H9 (cell line): ENCODE measurements at regions not wholly inside any gene's neighbourhood (a gene's known extent, or its start where the extent isn't known, plus 50 kb on each side); places are given as distances from the start of the nearest gene placed in this dataset.

ENCODE experiments used
- DNase-seq: peaks from one replicate; pipeline ENCODE4 v3.0.0-alpha.2; 2017
- H2AFZ ChIP-seq: one replicate; pipeline ENCODE4 v1.6.1; 2013; ENCODE audit warnings: mild to moderate bottlenecking, low read length, control low read depth, moderate library complexity
- H2AK5ac ChIP-seq: 2 replicates; pipeline ENCODE4 v1.6.1; 2013; ENCODE audit warnings: low read length, control low read depth, mixed read lengths; ENCODE audit not compliant: insufficient read length
- H2BK120ac ChIP-seq: one replicate; pipeline ENCODE4 v1.6.1; 2013; ENCODE audit warnings: low read depth, mild to moderate bottlenecking, low read length, control low read depth, inconsistent platforms; ENCODE audit not compliant: poor library complexity, severe bottlenecking
- H2BK12ac ChIP-seq: 2 replicates; pipeline ENCODE4 v1.6.1; 2013; ENCODE audit warnings: low read length, control low read depth, mixed read lengths, low read depth; ENCODE audit not compliant: insufficient read length
- H2BK15ac ChIP-seq: 2 replicates; pipeline ENCODE4 v1.6.1; 2013; ENCODE audit warnings: low read depth, low read length, control low read depth
- H2BK20ac ChIP-seq: one replicate; pipeline ENCODE4 v1.6.1; 2013; ENCODE audit warnings: low read depth, mild to moderate bottlenecking, low read length, control low read depth, inconsistent platforms; ENCODE audit not compliant: poor library complexity, severe bottlenecking
- H2BK5ac ChIP-seq: 2 replicates; pipeline ENCODE4 v1.6.1; 2013; ENCODE audit warnings: low read length, control low read depth, mixed read lengths; ENCODE audit not compliant: insufficient read length
- H3K14ac ChIP-seq: 2 replicates; pipeline ENCODE4 v1.6.1; 2013; ENCODE audit warnings: low read length, control low read depth; ENCODE audit not compliant: insufficient read depth
- H3K18ac ChIP-seq: 2 replicates; pipeline ENCODE4 v1.6.1; 2013; ENCODE audit warnings: low read depth, mild to moderate bottlenecking, mixed read lengths, low read length, control low read depth; ENCODE audit not compliant: insufficient read length
- H3K23ac ChIP-seq: 2 replicates; pipeline ENCODE4 v1.6.1; 2013; ENCODE audit warnings: low read length, control low read depth, mixed read lengths, low read depth; ENCODE audit not compliant: insufficient read length
- H3K23me2 ChIP-seq: 2 replicates; pipeline ENCODE4 v1.6.1; 2013; ENCODE audit warnings: low read depth, mild to moderate bottlenecking, mixed read lengths, low read length, control low read depth; ENCODE audit not compliant: insufficient read length, poor library complexity, severe bottlenecking
- H3K27ac ChIP-seq: 2 replicates; pipeline ENCODE4 v1.5.1; 2013; ENCODE audit warnings: low read length, control low read depth, mixed read lengths, low read depth; ENCODE audit not compliant: insufficient read length
- H3K27me3 ChIP-seq: 2 replicates; pipeline ENCODE4 v1.6.1; 2013; ENCODE audit warnings: low read length, control low read depth, inconsistent platforms; ENCODE audit not compliant: insufficient read depth
- H3K4ac ChIP-seq: 2 replicates; pipeline ENCODE4 v1.6.1; 2013; ENCODE audit warnings: low read depth, mild to moderate bottlenecking, control low read depth, inconsistent platforms, low read length, moderate library complexity
- H3K4me1 ChIP-seq: 2 replicates; pipeline ENCODE4 v1.6.1; 2013; ENCODE audit warnings: low read length, control low read depth, inconsistent platforms; ENCODE audit not compliant: insufficient read depth
- H3K4me2 ChIP-seq: 2 replicates; pipeline ENCODE4 v1.6.1; 2013; ENCODE audit warnings: low read length, control low read depth, mixed read lengths; ENCODE audit not compliant: insufficient read length, insufficient read depth
- H3K56ac ChIP-seq: 2 replicates; pipeline ENCODE4 v1.6.1; 2013; ENCODE audit warnings: low read depth, mild to moderate bottlenecking, mixed read lengths, low read length, control low read depth; ENCODE audit not compliant: insufficient read length
- H3K79me1 ChIP-seq: 2 replicates; pipeline ENCODE4 v1.6.1; 2013; ENCODE audit warnings: low read depth, mild to moderate bottlenecking, moderate library complexity, low read length, control low read depth, inconsistent platforms; ENCODE audit not compliant: insufficient read depth, poor library complexity, severe bottlenecking
- H3K79me2 ChIP-seq: 2 replicates; pipeline ENCODE4 v1.6.1; 2013; ENCODE audit warnings: low read length, control low read depth, inconsistent platforms; ENCODE audit not compliant: insufficient read depth
- H3K9ac ChIP-seq: 2 replicates; pipeline ENCODE4 v1.6.1; 2013; ENCODE audit warnings: low read length, control low read depth, mixed read lengths; ENCODE audit not compliant: insufficient read length; ENCODE audit errors: extremely low read depth
- H3K9me3 ChIP-seq: one replicate; pipeline ENCODE4 v1.6.1; 2013; ENCODE audit warnings: low read depth, low read length, inconsistent platforms; ENCODE audit not compliant: control insufficient read depth
- H3T11ph ChIP-seq: one replicate; pipeline ENCODE4 v1.6.1; 2013; ENCODE audit warnings: mild to moderate bottlenecking, low read length, control low read depth, inconsistent platforms
- H4K20me1 ChIP-seq: one replicate; pipeline ENCODE4 v1.6.1; 2013; ENCODE audit not compliant: control insufficient read depth, insufficient read length, insufficient read depth
- H4K5ac ChIP-seq: 2 replicates; pipeline ENCODE4 v1.6.1; 2013; ENCODE audit warnings: low read depth, mild to moderate bottlenecking, mixed read lengths, low read length, control low read depth; ENCODE audit not compliant: insufficient read length
- H4K8ac ChIP-seq: replicated peaks from 2 replicates; pipeline ENCODE4 v1.6.1; 2013; ENCODE audit warnings: low read length, control low read depth, mixed read lengths, low read depth; ENCODE audit not compliant: insufficient read length
- H4K91ac ChIP-seq: 2 replicates; pipeline ENCODE4 v1.6.1; 2013; ENCODE audit warnings: low read depth, mild to moderate bottlenecking, moderate library complexity, mixed read lengths, low read length, control low read depth; ENCODE audit not compliant: insufficient read length
- H3K27ac Mint-ChIP-seq, 3 experiments: 2 replicates in 2 of 3; 3 replicates in 1 of 3; pipeline ENCODE4 v1.8.0; 2020 to 2021; ENCODE audit warnings: mixed read lengths in 3 of 3, mild to moderate bottlenecking in 1 of 3, moderate library complexity in 1 of 3
- H3K27me3 Mint-ChIP-seq: 2 replicates; pipeline ENCODE4 v1.8.0; 2021; ENCODE audit warnings: low read depth, mild to moderate bottlenecking, moderate library complexity, mixed read lengths
- H3K36me3 Mint-ChIP-seq, 3 experiments: 2 replicates in 2 of 3; 3 replicates in 1 of 3; pipeline ENCODE4 v1.8.0; 2020 to 2021; ENCODE audit warnings: low read depth in 3 of 3, mixed read lengths in 3 of 3; ENCODE audit not compliant: insufficient read depth in 1 of 3
- H3K4me1 Mint-ChIP-seq, 2 experiments: 2 replicates each; pipeline ENCODE4 v1.8.0; 2020; ENCODE audit warnings: mixed read lengths in 2 of 2
- H3K4me3 Mint-ChIP-seq, 2 experiments: 2 replicates in 1 of 2; 3 replicates in 1 of 2; pipeline ENCODE4 v1.8.0; 2020 to 2021; ENCODE audit warnings: mild to moderate bottlenecking in 2 of 2, mixed read lengths in 2 of 2, moderate library complexity in 1 of 2
- H3K9me3 Mint-ChIP-seq, 2 experiments: 2 replicates in 1 of 2; 3 replicates in 1 of 2; pipeline ENCODE4 v1.8.0; 2020; ENCODE audit warnings: mild to moderate bottlenecking in 2 of 2, mixed read lengths in 2 of 2, moderate library complexity in 1 of 2
- WGBS: extraction: QIAGEN DNeasy Blood & Tissue Kit; methylation state at CpG from one replicate; pipeline ENCODE4 v1.1.7; 2013; ENCODE audit warnings: missing lambda C conversion rate, low lambda C conversion rate, mixed read lengths; ENCODE audit not compliant: insufficient read length; ENCODE audit errors: extremely low coverage; 5-methylcytosine and 5-hydroxymethylcytosine counted together
- TF ChIP-seq, protein P1 (sequence below): fragments of 200-600 bp; sonication (generic); conservative IDR thresholded peaks from 3 replicates; pipeline ENCODE4 v1.8.0; 2021; ENCODE audit warnings: antibody characterized with exemption, mild to moderate bottlenecking

DNA sequence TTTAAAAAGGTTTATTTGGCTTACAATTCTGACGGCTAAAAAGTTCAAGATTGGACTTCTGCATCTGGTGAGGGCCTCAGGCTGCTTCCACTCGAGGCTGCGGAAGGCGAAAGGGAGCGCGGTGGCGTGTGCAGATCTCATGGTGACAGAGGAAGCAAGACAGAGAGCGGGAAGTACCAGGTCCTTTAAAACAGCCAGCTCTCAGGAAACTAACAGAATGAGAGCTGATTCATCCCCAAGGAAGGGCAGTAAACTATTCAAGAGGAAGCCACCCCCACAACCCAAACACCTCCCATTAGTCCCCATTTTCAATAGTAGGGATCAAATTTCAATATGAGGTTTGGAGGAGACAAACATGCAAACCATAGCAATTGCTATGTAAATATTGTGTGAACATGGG lies 2144.2 kb upstream of the AGA start:
- no peak overlapping the region for H3K14ac ChIP-seq
- no peak overlapping the region for H2BK15ac ChIP-seq
- no peak overlapping the region for H4K8ac ChIP-seq
- H3K27me3 ChIP-seq: no peaks in the 10 kb centered on the region
- H3K79me2 ChIP-seq: no peaks in the 10 kb centered on the region
- no peak overlapping the region for H3K23ac ChIP-seq
- 0 out of 7 replicates have a peak, but pooled peaks cover 0 to 4% (median 0%) of the 10 kb centered on the region in 3 experiments for H3K36me3 Mint-ChIP-seq
- no peak overlapping the region for H3K18ac ChIP-seq
- H3K4me3 Mint-ChIP-seq: no peak overlapping the region
- H3K9ac ChIP-seq: no peak overlapping the region
- no peak overlapping the region for H4K91ac ChIP-seq
- no peaks in the 10 kb centered on the region for H3K27me3 Mint-ChIP-seq
- no peak overlapping the region for H3T11ph ChIP-seq
- H3K79me1 ChIP-seq: no peaks in the 10 kb centered on the region
- no peak overlapping the region for H2BK5ac ChIP-seq
- H3K9me3 ChIP-seq: no peaks in the 10 kb centered on the region
- H3K4me1 Mint-ChIP-seq: peaks cover 7 to 18% of the 10 kb centered on the region in 2 experiments
- no peak overlapping the region for H2AFZ ChIP-seq
- H4K5ac ChIP-seq: no peak overlapping the region
- no peak for DNase-seq
- H3K27ac ChIP-seq: no peak overlapping the region
- no peaks in the 10 kb centered on the region for H3K4me1 ChIP-seq
- no peak overlapping the region for H3K4ac ChIP-seq
- H4K20me1 ChIP-seq: no peaks in the 10 kb centered on the region
- H2BK12ac ChIP-seq: no peak overlapping the region
- WGBS: no CpG with 5 or more reads among the region's 8 CpGs
- no peak overlapping the region for H3K56ac ChIP-seq
- H3K23me2 ChIP-seq: no peaks in the 10 kb centered on the region
- TF ChIP-seq, protein P1, sequence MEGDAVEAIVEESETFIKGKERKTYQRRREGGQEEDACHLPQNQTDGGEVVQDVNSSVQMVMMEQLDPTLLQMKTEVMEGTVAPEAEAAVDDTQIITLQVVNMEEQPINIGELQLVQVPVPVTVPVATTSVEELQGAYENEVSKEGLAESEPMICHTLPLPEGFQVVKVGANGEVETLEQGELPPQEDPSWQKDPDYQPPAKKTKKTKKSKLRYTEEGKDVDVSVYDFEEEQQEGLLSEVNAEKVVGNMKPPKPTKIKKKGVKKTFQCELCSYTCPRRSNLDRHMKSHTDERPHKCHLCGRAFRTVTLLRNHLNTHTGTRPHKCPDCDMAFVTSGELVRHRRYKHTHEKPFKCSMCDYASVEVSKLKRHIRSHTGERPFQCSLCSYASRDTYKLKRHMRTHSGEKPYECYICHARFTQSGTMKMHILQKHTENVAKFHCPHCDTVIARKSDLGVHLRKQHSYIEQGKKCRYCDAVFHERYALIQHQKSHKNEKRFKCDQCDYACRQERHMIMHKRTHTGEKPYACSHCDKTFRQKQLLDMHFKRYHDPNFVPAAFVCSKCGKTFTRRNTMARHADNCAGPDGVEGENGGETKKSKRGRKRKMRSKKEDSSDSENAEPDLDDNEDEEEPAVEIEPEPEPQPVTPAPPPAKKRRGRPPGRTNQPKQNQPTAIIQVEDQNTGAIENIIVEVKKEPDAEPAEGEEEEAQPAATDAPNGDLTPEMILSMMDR: no peak
- H2AK5ac ChIP-seq: no peak overlapping the region
- H3K4me2 ChIP-seq: no peak overlapping the region
- H3K9me3 Mint-ChIP-seq: no peaks in the 10 kb centered on the region
- H2BK20ac ChIP-seq: no peak overlapping the region
- H2BK120ac ChIP-seq: no peak overlapping the region
- H3K27ac Mint-ChIP-seq: peak overlapping the region in 2 of 3 experiments; percentile 80 to 85; a peak in 4 of 7 replicates
